ENCODE measurements at regions not wholly inside any gene's neighbourhood (a gene's known extent, or its start where the extent isn't known, plus 50 kb on each side); places are given as distances from the start of the nearest gene placed in this dataset.

GRCh38 chr15:70475407-70475781 is 288.0 kb downstream of the UACA start:
- TF ChIP-seq CTCF (IDR thresholded peaks at IDR 0.05), result no peak
- no peak for TF ChIP-seq POLR2A (IDR thresholded peaks at IDR 0.05)

Measured in heart left ventricle (tissue), 13 donors.